ENCODE measurements at regions not wholly inside any gene's neighbourhood (a gene's known extent, or its start where the extent isn't known, plus 50 kb on each side); places are given as distances from the start of the nearest gene placed in this dataset.
"Not testable (repeated sequence)": the region's sequence is repeated elsewhere in the genome, so short reads cannot be mapped to it uniquely, and the experiment has no call there.

GRCh38 chr6:86028776-86029175 lies 386.1 kb upstream of the SYNCRIP start:
- DNase-seq: no peak

- DNase-seq: not testable (repeated sequence)
Observed at GRCh38 chr6:86026890-86027289, 384.2 kb upstream of the SYNCRIP start.

GRCh38 chr6:86017236-86017635 lies 374.6 kb upstream of the SYNCRIP start:
- no peak for DNase-seq

GRCh38 chr6:86016567-86016966 lies 373.9 kb upstream of the SYNCRIP start:
- DNase-seq: no peak

GRCh38 chr6:86016077-86016476 lies 373.4 kb upstream of the SYNCRIP start:
- no peak for DNase-seq

GRCh38 chr6:86012991-86013390 lies 370.3 kb upstream of the SYNCRIP start:
- not testable (repeated sequence) for DNase-seq

- DNase-seq: no peak
Observed at GRCh38 chr6:86010915-86011786, 368.5 kb upstream of the SYNCRIP start.

GRCh38 chr6:85997206-85997605 lies 354.5 kb upstream of the SYNCRIP start:
- DNase-seq: no peak

- DNase-seq: no peak
Observed at GRCh38 chr6:85996034-85996375, 353.3 kb upstream of the SYNCRIP start.

GRCh38 chr6:85995339-85996033 lies 352.8 kb upstream of the SYNCRIP start:
- no peak for DNase-seq

- no peak for DNase-seq
Observed at GRCh38 chr6:85986681-85987080, 344.0 kb upstream of the SYNCRIP start.

GRCh38 chr6:85983032-85983659 lies 340.5 kb upstream of the SYNCRIP start:
- DNase-seq: no peak

GRCh38 chr6:85977661-85978060 lies 335.0 kb upstream of the SYNCRIP start:
- DNase-seq: no peak

GRCh38 chr6:85975957-85976356 lies 333.3 kb upstream of the SYNCRIP start:
- DNase-seq: no peak

- no peak for DNase-seq
Observed at GRCh38 chr6:85971238-85971637, 328.6 kb upstream of the SYNCRIP start.

- DNase-seq: no peak
Observed at GRCh38 chr6:85966828-85967227, 324.1 kb upstream of the SYNCRIP start.

GRCh38 chr6:85961746-85962145 lies 319.1 kb upstream of the SYNCRIP start:
- DNase-seq: no peak

- DNase-seq: no peak
Observed at GRCh38 chr6:85961125-85961524, 318.4 kb upstream of the SYNCRIP start.

GRCh38 chr6:85948481-85948880 lies 305.8 kb upstream of the SYNCRIP start:
- no peak for DNase-seq

GRCh38 chr6:85945459-85946185 lies 302.9 kb upstream of the SYNCRIP start:
- DNase-seq: peak; percentile 8

GRCh38 chr6:85944776-85945175 lies 302.1 kb upstream of the SYNCRIP start:
- no peak for DNase-seq

GRCh38 chr6:85942844-85943243 lies 300.2 kb upstream of the SYNCRIP start:
- DNase-seq: no peak

GRCh38 chr6:85936916-85937315 lies 294.2 kb upstream of the SYNCRIP start:
- DNase-seq: no peak

Measured in NCI-H2171 (cell line).